ENCODE measurements at regions not wholly inside any gene's neighbourhood (a gene's known extent, or its start where the extent isn't known, plus 50 kb on each side); places are given as distances from the start of the nearest gene placed in this dataset.

DNA sequence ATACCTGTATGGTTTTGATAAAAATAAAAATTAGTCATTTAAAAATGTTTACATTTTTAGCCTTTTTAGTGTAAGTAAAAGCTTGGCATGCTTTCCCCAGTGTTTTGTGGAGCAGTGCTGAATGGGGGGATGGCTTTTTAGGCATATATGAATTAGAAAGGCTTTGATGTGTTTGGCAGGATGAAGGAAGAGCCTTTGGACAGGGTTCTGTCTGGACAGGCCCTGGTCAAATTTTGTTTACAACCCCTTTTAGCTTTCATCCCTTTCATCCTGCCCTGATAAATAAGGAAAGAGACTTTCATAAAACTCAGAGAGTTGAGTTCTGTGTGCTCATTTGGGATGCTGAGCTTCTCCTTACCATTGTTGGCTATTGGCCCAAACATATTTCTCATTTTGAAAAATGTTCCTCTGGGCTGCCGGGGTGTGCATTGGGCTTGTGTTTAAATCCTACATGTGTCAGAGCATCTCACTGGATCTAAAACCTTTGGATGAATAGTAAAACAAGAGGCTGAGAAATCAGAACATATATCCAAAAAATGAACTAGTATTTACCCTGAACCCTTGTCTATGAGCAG is 68.1 kb upstream of the PHYHIPL start:
- no peaks in the 10 kb centered on the region for H3K27me3 Mint-ChIP-seq
- no peaks in the 10 kb centered on the region for H3K9me3 Mint-ChIP-seq (ENCODE audit: insufficient read depth)
- DNase-seq (no peak), ATAC-seq (ENCODE audit: low read depth) (no peak)
- no peak overlapping the region for H3K4me3 ChIP-seq (ENCODE audit: control extremely low read depth in 1 of 5, extremely low read depth in 1 of 5, insufficient read depth in 1 of 5, low read depth in 2 of 5, low read length in 4 of 5)
- H3K27ac Mint-ChIP-seq: no peak overlapping the region
- TF ChIP-seq EZH2 (IDR thresholded peaks at IDR 0.05; ENCODE audit: borderline replicate concordance, insufficient read depth, low read depth, low read length, poor library complexity, severe bottlenecking) (no peak), CTCF (IDR thresholded peaks at IDR 0.05) (no peak)
- no peak overlapping the region for H3K4me3 Mint-ChIP-seq
- ChIA-PET CTCF (no interaction called here), POLR2A (no interaction called here)
- no peak overlapping the region for H3K4me2 ChIP-seq (replicated peaks; ENCODE audit: low read depth, low read length, poor library complexity, severe bottlenecking)
- no peaks in the 10 kb centered on the region for H3K4me1 Mint-ChIP-seq
- WGBS (ENCODE audit: insufficient coverage): no CpG with 5 or more reads among the region's 1 CpG
- no peaks in the 10 kb centered on the region for H3K4me1 ChIP-seq (ENCODE audit: control insufficient read depth in 2 of 2, insufficient read depth in 2 of 2, low read length in 2 of 2)
- H3K9me3 ChIP-seq (ENCODE audit: control extremely low read depth in 1 of 3, control insufficient read depth in 2 of 3, insufficient read depth in 1 of 3, low read length in 2 of 3): no peaks in the 10 kb centered on the region
- H3K36me3 ChIP-seq (replicated peaks in 1 of 2; ENCODE audit: control extremely low read depth in 1 of 2, control insufficient read depth in 1 of 2, extremely low read depth in 1 of 2, insufficient read depth in 2 of 2, low read length in 1 of 2): no peaks in the 10 kb centered on the region
- H3K79me2 ChIP-seq (ENCODE audit: control insufficient read depth, insufficient read depth, low read length): no peaks in the 10 kb centered on the region
- intact Hi-C loops (cut with micrococcal nuclease): no loop called here
- no peak overlapping the region for H3K27ac ChIP-seq (ENCODE audit: low read length in 2 of 2)
- no peak overlapping the region for H3K9ac ChIP-seq (ENCODE audit: low read length)
- H4K20me1 ChIP-seq (ENCODE audit: control insufficient read depth, insufficient read depth, low read length, poor library complexity, severe bottlenecking): no peaks in the 10 kb centered on the region
- no peaks in the 10 kb centered on the region for H3K27me3 ChIP-seq (replicated peaks in 1 of 4; ENCODE audit: control extremely low read depth in 1 of 4, control insufficient read depth in 3 of 4, insufficient read depth in 4 of 4, low read length in 3 of 4)
- no peak overlapping the region for H2AFZ ChIP-seq (ENCODE audit: insufficient read depth, low read depth, low read length, poor library complexity, severe bottlenecking)

GRCh38 chr10:59108886-59109288 is 67.6 kb upstream of the PHYHIPL start:
- H3K9me3 Mint-ChIP-seq (ENCODE audit: insufficient read depth): no peaks in the 10 kb centered on the region
- WGBS (ENCODE audit: insufficient coverage): no CpG with 5 or more reads among the region's 1 CpG
- Histone ChIP-seq H3K36me3 (replicated peaks in 1 of 2; ENCODE audit: control extremely low read depth in 1 of 2, control insufficient read depth in 1 of 2, extremely low read depth in 1 of 2, insufficient read depth in 2 of 2, low read length in 1 of 2) (no peaks in the 10 kb centered on the region), H3K9me3 (ENCODE audit: control extremely low read depth in 1 of 3, control insufficient read depth in 2 of 3, insufficient read depth in 1 of 3, low read length in 2 of 3) (no peaks in the 10 kb centered on the region), H3K79me2 (ENCODE audit: control insufficient read depth, insufficient read depth, low read length) (no peaks in the 10 kb centered on the region), H3K9ac (ENCODE audit: low read length) (no peak overlapping the region), H3K4me2 (replicated peaks; ENCODE audit: low read depth, low read length, poor library complexity, severe bottlenecking) (no peak overlapping the region), H2AFZ (ENCODE audit: insufficient read depth, low read depth, low read length, poor library complexity, severe bottlenecking) (no peak overlapping the region), H3K27me3 (replicated peaks in 1 of 4; ENCODE audit: control extremely low read depth in 1 of 4, control insufficient read depth in 3 of 4, insufficient read depth in 4 of 4, low read length in 3 of 4) (no peaks in the 10 kb centered on the region), H3K4me1 (ENCODE audit: control insufficient read depth in 2 of 2, insufficient read depth in 2 of 2, low read length in 2 of 2) (no peaks in the 10 kb centered on the region), H4K20me1 (ENCODE audit: control insufficient read depth, insufficient read depth, low read length, poor library complexity, severe bottlenecking) (no peaks in the 10 kb centered on the region), H3K27ac (ENCODE audit: low read length in 2 of 2) (no peak overlapping the region), H3K4me3 (ENCODE audit: control extremely low read depth in 1 of 5, extremely low read depth in 1 of 5, insufficient read depth in 1 of 5, low read depth in 2 of 5, low read length in 4 of 5) (no peak overlapping the region)
- H3K27me3 Mint-ChIP-seq: no peaks in the 10 kb centered on the region
- intact Hi-C loops (cut with micrococcal nuclease): no loop called here
- TF ChIP-seq CTCF (IDR thresholded peaks at IDR 0.05): no peak
- TF ChIP-seq EZH2 (IDR thresholded peaks at IDR 0.05; ENCODE audit: borderline replicate concordance, insufficient read depth, low read depth, low read length, poor library complexity, severe bottlenecking): no peak
- no peak overlapping the region for H3K4me3 Mint-ChIP-seq
- H3K27ac Mint-ChIP-seq: no peak overlapping the region
- DNase-seq (no peak), ATAC-seq (ENCODE audit: low read depth) (no peak)
- CTCF ChIA-PET: no interaction called here
- POLR2A ChIA-PET: no interaction called here
- H3K4me1 Mint-ChIP-seq: no peaks in the 10 kb centered on the region

All from B cell (primary cell).